ENCODE measurements at regions not wholly inside any gene's neighbourhood (a gene's known extent, or its start where the extent isn't known, plus 50 kb on each side); places are given as distances from the start of the nearest gene placed in this dataset.

DNA sequence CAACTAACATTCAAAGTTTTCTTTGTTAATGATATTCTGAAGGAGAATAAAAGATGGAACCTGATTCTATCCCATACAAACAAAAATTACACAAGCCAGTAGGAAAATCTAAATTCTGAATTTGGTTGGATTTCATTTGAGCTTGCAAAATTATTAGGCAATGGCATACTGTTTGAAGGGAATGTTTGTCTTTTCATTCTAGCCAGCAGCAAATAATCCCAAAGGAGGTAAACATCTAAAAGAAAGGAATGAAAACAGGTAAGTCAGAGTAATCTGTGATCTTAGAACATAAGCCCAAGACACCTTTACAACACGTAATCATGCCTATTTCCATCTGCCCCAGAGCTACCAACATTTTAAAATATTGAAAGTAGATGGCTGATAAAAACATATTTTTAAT, 482.1 kb upstream of the CITED2 start:
- H3F3A ChIP-seq (ENCODE audit: insufficient read depth) = peaks cover 38% of the 10 kb centered on the region
- no peak overlapping the region for H3K4me3 ChIP-seq
- H2AFZ ChIP-seq = peak overlapping the region; percentile 77
- TF ChIP-seq EZH2 (IDR thresholded peaks at IDR 0.05; ENCODE audit: insufficient read depth, poor library complexity, severe bottlenecking) (no peak), EZH2phosphoT487 (IDR thresholded peaks at IDR 0.05; ENCODE audit: insufficient read depth, low read depth) (no peak)
- H3K27ac ChIP-seq = peak overlapping the region; percentile 24; the same call in 1 of the 2 replicates
- 97 to 100% methylated on average over 1 of the region's 1 CpG for WGBS, 2 experiments (ENCODE audit: low coverage in 1 of 2, low lambda C conversion rate in 2 of 2, missing lambda C conversion rate in 2 of 2)
- H3K4me1 ChIP-seq (ENCODE audit: insufficient read depth) = peaks cover 46% of the 10 kb centered on the region
- no peaks in the 10 kb centered on the region for H3K79me2 ChIP-seq (ENCODE audit: insufficient read depth)
- in situ Hi-C loops (cut with MboI) = no loop called here
- no peaks in the 10 kb centered on the region for H3K9me3 ChIP-seq (ENCODE audit: low read depth)
- H3K27me3 ChIP-seq (replicated peaks; ENCODE audit: insufficient read depth) = no peaks in the 10 kb centered on the region
- H3K9me2 ChIP-seq (ENCODE audit: insufficient read depth) = no peaks in the 10 kb centered on the region
- no peaks in the 10 kb centered on the region for H3K36me3 ChIP-seq (ENCODE audit: low read depth)
- no peaks in the 10 kb centered on the region for H4K20me1 ChIP-seq (ENCODE audit: insufficient read depth)
- DNase-seq = no peak
- no peak overlapping the region for H3K4me2 ChIP-seq (ENCODE audit: unreplicated experiment)
- 0 out of 2 replicates have a peak overlapping the region, but pooled peaks have one; percentile 20 for H3K9ac ChIP-seq

DNA sequence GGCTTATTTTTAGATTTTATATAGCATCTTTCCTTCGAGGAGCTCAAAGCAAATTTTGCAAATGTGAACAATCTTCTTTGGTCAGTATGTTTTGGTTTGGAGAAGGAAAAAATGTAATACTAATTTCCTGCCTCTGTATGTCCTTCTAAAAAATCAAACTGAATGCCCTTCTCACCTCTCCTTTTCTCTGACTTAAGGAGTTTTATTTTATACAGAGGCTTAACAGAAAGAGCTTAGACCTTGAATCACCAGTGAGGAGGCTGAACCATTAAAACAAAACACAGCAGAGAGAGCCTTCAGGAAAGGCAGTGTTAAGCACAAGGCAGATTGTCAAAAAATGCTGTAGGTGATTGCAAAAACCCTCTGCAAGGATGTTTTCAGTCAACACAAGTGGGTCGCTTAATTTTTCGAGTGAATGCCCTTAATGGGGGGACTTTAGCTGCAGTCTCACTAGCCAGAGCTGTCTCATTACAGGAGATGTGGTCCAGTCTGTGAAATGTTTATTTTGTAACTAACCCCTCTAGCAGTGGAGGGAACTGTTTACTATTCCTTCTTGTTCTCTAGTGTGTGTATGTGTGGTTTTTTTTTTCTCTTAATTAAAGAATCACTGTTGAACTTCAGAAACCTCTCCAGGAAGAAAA, 481.3 kb upstream of the CITED2 start:
- no peaks in the 10 kb centered on the region for H3K9me3 ChIP-seq (ENCODE audit: low read depth)
- H3K4me3 ChIP-seq = peak overlapping the region; percentile 8; the same call in 1 of the 2 replicates
- in situ Hi-C loops (cut with MboI) = no loop called here
- no peaks in the 10 kb centered on the region for H3K27me3 ChIP-seq (replicated peaks; ENCODE audit: insufficient read depth)
- peak overlapping the region; percentile 20; the same call in 1 of the 2 replicates for H3K9ac ChIP-seq
- peak overlapping the region; percentile 77 for H2AFZ ChIP-seq
- peak; percentile 45 for DNase-seq
- TF ChIP-seq EZH2 (IDR thresholded peaks at IDR 0.05; ENCODE audit: insufficient read depth, poor library complexity, severe bottlenecking) (no peak), EZH2phosphoT487 (IDR thresholded peaks at IDR 0.05; ENCODE audit: insufficient read depth, low read depth) (no peak)
- no peaks in the 10 kb centered on the region for H3K79me2 ChIP-seq (ENCODE audit: insufficient read depth)
- 35 to 36% methylated on average over 3 of the region's 3 CpGs for WGBS, 2 experiments (ENCODE audit: low coverage in 1 of 2, low lambda C conversion rate in 2 of 2, missing lambda C conversion rate in 2 of 2)
- H3K4me1 ChIP-seq (ENCODE audit: insufficient read depth) = peaks cover 48% of the 10 kb centered on the region
- no peaks in the 10 kb centered on the region for H4K20me1 ChIP-seq (ENCODE audit: insufficient read depth)
- H3F3A ChIP-seq (ENCODE audit: insufficient read depth) = peaks cover 38% of the 10 kb centered on the region
- no peaks in the 10 kb centered on the region for H3K36me3 ChIP-seq (ENCODE audit: low read depth)
- no peaks in the 10 kb centered on the region for H3K9me2 ChIP-seq (ENCODE audit: insufficient read depth)
- H3K27ac ChIP-seq = peak overlapping the region; percentile 24
- H3K4me2 ChIP-seq (ENCODE audit: unreplicated experiment) = peak overlapping the region; percentile 24

- Histone ChIP-seq H2AFZ (peak overlapping the region; percentile 26; the same call in 1 of the 2 replicates), H3K27ac (peak overlapping the region; percentile 54), H3K9me3 (ENCODE audit: low read depth) (peaks cover 5% of the 10 kb centered on the region), H3F3A (ENCODE audit: insufficient read depth) (peaks cover 38% of the 10 kb centered on the region), H3K4me2 (ENCODE audit: unreplicated experiment) (peak overlapping the region; percentile 2), H3K9ac (no peak overlapping the region), H3K36me3 (ENCODE audit: low read depth) (no peaks in the 10 kb centered on the region), H3K9me2 (ENCODE audit: insufficient read depth) (no peaks in the 10 kb centered on the region), H3K79me2 (ENCODE audit: insufficient read depth) (no peaks in the 10 kb centered on the region), H3K4me1 (ENCODE audit: insufficient read depth) (peaks cover 48% of the 10 kb centered on the region), H4K20me1 (ENCODE audit: insufficient read depth) (no peaks in the 10 kb centered on the region), H3K27me3 (replicated peaks; ENCODE audit: insufficient read depth) (no peaks in the 10 kb centered on the region), H3K4me3 (no peak overlapping the region)
- WGBS, 2 experiments (ENCODE audit: low coverage in 1 of 2, low lambda C conversion rate in 2 of 2, missing lambda C conversion rate in 2 of 2) = 59 to 71% methylated on average over 3 of the region's 3 CpGs
- in situ Hi-C loops (cut with MboI) = no loop called here
- peak; percentile 66 for DNase-seq
- TF ChIP-seq EZH2phosphoT487 (IDR thresholded peaks at IDR 0.05; ENCODE audit: insufficient read depth, low read depth) (no peak), EZH2 (IDR thresholded peaks at IDR 0.05; ENCODE audit: insufficient read depth, poor library complexity, severe bottlenecking) (no peak)
These were observed 479.0 kb upstream of the CITED2 start for GRCh38 chr6:139853302-139853992.

DNA sequence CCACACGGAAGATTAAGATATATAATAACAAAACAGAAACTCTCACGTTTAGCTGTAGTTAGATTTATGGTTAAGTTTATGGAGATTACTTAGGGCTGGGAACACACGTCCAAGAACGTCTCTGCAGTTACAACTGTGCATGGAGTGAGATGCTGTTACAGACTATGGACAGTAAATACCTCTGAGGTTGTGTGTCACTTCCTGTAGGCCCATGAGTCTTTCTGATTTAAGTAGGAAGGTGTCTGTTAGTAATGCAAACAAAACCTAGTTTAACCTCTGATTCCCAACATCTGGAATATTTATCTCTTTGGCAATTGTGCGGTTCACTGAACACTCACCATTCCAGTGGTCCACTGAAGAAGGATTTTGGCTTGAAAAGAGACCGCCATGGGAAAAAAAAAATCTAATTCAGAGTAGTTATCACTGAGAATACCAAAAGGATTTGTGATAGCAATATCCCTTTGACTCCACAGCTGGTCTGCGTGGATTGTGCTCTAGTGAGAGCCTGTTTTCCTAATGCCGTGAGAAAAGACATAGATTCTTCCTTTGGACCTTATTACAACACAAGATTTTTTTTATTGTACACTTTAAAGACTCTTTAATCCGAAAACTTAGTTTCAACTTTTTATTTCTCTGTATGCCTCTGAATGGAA, 478.2 kb upstream of the CITED2 start:
- Histone ChIP-seq H3K36me3 (ENCODE audit: low read depth) (no peaks in the 10 kb centered on the region), H3K79me2 (ENCODE audit: insufficient read depth) (no peaks in the 10 kb centered on the region), H3K27ac (peak overlapping the region; percentile 54), H3K4me3 (0 out of 2 replicates have a peak overlapping the region, but pooled peaks have one; percentile 5), H3K27me3 (replicated peaks; ENCODE audit: insufficient read depth) (no peaks in the 10 kb centered on the region), H3K9me2 (ENCODE audit: insufficient read depth) (no peaks in the 10 kb centered on the region), H3K4me2 (ENCODE audit: unreplicated experiment) (peak overlapping the region; percentile 51), H3K9ac (0 out of 2 replicates have a peak overlapping the region, but pooled peaks have one; percentile 9), H2AFZ (peak overlapping the region; percentile 70), H3F3A (ENCODE audit: insufficient read depth) (peaks cover 38% of the 10 kb centered on the region), H3K9me3 (ENCODE audit: low read depth) (peaks cover 5% of the 10 kb centered on the region), H4K20me1 (ENCODE audit: insufficient read depth) (no peaks in the 10 kb centered on the region), H3K4me1 (ENCODE audit: insufficient read depth) (peaks cover 48% of the 10 kb centered on the region)
- WGBS, 2 experiments (ENCODE audit: low coverage in 1 of 2, low lambda C conversion rate in 2 of 2, missing lambda C conversion rate in 2 of 2) = 46 to 49% methylated on average over 9 of the region's 9 CpGs
- in situ Hi-C loops (cut with MboI) = no loop called here
- TF ChIP-seq EZH2phosphoT487 (IDR thresholded peaks at IDR 0.05; ENCODE audit: insufficient read depth, low read depth) = no peak
- no peak for TF ChIP-seq EZH2 (IDR thresholded peaks at IDR 0.05; ENCODE audit: insufficient read depth, poor library complexity, severe bottlenecking)
- peak; percentile 69 for DNase-seq

Data from GM23248 (cell line).